Activated T-cell treated with anti-CD3 and anti-CD28 coated beads for 48 hours (primary cell): ENCODE measurements at regions not wholly inside any gene's neighbourhood (a gene's known extent, or its start where the extent isn't known, plus 50 kb on each side); places are given as distances from the start of the nearest gene placed in this dataset.

ENCODE experiments used
- DNase-seq: peaks from one replicate; pipeline ENCODE4 v3.0.0-alpha.2; 2020; ENCODE audit warnings: low read depth

DNA sequence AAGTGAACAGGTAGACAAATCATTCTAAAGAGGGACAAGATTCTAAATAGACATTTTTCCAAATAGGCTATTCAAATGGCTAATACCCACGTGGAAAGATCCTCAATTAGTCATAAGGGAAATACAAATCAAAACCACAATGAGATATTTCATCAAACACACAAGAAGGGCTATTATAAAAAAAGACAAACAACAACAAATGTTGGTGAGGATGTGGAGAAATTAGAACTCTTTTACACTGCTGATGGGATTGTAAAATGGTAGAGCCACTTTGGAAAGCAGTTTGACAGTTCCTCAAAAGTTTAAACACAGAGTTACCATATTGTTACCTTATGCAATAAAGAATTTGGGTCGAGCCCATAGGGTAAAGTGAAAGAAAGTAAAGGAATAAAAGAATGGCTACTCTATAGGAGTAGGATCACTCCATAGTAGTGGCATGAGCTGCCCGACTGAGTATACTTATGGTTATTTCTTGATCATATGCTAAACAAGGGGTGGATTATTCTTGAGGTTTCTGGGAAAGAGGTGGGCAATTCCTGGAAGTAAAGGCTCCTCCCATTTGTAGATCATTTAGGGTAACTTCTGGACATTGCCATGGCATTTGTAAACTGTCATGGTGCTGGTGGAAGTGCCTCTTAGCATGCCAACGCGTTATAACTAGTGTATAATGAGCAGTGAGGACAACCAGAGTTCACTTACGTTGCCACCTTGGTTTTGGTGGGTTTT is 58.9 kb upstream of the FAM9C start:
- no peak for DNase-seq

DNA sequence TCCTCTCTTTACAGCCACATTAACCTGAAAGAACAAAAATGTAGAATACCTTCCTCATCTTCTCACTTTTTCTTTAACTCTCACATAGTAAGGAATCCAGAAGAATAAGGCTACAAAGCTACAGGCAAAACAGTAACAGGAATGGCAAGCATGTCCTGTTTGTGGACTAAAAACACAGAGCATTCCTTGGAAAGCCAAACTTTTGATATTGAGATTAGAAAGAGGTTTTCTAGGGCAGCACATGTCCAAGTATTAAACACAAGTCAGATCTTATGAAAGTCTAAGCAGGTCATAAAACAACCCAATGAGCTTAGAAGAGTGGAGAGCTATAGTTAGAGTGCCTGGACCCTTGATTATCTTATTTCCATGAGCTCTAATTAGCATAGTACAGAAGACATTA is 58.2 kb upstream of the FAM9C start:
- no peak for DNase-seq

DNA sequence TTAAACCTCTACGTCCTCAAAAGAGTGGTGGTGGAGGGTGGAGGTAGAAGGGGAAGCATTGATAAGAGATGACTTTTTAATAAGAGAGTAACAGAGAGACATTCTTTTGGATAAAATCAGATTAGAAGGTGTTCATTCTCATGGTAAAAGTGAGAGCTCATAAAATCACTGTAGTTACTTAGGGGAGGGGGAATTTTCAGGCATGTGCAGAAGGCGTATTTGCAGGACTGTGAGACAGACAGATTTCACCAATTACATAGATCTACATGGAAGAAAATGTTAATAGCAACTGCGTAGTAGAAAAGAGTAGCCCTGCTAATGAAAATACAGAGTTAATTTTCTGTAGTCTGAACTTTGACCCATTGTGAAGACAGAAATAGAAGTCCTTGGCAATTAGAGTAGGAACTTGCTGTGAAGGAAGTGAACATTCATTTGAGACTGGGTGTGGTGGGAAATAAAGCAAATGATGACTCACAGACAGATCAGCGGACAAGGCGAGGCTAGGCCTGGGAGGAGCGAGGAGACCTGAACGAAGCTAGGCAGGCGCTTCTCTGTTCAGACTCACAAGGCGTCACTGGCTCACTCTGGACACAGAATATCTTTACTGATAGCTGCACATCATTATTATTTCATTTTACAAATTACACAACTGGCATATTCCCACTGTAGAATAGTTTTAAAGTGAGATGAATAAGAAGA is 57.2 kb upstream of the FAM9C start:
- DNase-seq = no peak

DNA sequence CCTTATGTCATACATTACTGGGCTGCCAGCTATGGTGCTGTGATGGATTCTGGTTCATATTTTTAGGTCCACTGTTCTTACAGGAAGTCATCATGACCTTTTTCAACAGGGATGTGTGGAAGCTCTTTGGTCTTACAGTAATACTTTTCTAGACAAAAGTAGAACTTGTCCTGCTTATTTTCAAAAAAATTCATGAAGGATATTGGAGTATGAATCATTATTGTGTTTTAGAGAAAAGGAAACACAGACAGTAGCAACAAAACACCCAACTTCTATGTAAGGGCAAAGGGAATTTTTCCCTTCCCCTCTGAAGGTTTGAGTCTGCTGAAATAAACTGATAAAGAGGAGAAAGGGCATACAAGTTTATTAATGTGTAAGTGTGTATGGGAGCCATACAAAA is 54.7 kb upstream of the FAM9C start:
- DNase-seq = no peak

DNA sequence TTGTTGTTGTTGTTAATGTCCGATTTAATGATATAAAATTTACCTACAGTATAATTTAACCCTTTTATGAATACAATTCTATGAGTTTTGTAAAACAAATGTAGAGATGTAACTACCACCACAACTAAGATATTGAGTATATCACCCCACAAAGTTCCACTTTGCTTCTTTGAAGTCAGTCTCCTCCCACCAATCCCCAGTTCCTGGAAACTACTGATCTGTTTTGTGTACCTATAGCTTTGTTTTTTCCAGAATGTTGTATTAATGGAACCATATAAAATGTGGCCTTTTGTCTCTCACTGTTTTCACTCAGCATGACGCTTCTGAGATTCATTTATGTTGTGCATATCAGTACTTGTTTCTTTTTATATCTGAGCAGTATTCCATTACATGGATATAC is 52.3 kb upstream of the FAM9C start:
- no peak for DNase-seq

DNA sequence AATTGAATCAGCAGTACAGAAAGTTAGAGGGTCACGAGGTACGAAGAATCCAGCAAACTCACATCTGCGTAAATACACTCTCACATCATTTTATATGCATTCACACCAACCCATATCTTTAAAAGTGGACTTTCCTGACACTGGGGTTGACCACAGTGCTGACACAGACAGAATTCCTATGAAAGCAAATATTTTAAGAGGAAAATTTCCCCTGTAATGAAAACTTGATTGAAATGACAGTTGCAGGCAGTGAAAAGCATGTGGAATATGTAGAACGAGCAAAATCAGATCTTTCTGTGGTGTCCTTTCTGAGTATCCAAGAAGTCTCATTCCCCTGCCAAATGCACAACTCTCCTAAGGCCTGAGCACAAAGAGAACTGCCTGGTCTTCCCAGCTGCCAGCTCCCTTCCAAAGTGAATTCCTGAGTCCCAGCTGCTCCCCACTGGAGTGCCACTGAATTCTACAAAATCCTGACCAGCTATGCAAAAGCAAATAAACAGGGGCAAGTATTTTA is 50.5 kb upstream of the FAM9C start:
- no peak for DNase-seq

DNA sequence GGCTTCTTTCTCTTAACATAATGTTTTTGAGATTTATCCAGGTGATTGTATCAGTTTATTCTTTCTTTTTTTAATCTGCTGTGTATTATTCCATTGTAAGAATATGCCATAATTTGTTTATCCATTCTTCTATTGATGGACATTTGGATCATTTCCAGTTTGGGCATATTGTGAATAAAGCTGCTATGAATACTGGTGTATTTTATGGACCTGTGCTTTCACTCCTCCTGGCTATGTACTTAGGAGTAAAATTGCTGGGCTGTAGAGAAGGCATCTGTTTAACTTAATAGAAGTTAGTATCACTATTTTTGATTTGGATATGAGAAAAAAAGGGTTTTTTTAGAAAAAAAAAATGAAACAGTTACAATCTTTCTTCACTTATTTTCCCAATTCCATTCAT is 50.0 kb upstream of the FAM9C start:
- DNase-seq = no peak
